SK-MEL-5 (cell line): ENCODE measurements at regions not wholly inside any gene's neighbourhood (a gene's known extent, or its start where the extent isn't known, plus 50 kb on each side); places are given as distances from the start of the nearest gene placed in this dataset.

ENCODE experiments used
- DNase-seq: peaks from one replicate; pipeline ENCODE4 v3.0.0-alpha.2; 2016; ENCODE audit warnings: low read depth, low spot score
- in situ Hi-C: cut with HindIII; loops from 2 replicates; pipeline ENCODE4 v1.10.0; 2016; ENCODE audit warnings: low sequenced_read_pairs, high pct_unique_total_duplicates, low pct_unique_long_range_greater_than_20kb

DNA sequence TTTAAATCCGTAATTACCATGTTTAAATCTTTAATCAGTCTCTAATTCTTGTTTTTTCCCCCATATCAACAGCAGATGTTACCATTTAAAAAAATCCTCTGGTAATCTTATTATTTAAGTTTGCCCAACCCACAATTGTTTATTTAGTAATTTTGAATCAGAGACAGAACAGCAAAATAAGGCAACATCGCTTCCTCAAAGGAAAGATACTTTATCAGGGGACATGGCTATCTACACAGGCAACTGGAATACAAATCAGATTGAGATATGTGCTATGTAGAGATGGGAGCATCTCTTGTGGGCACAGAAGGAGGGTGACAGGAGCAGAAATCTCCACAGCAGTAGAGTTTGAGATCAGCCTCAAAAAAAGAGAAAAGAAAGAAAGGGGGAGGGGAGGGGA lies 674.4 kb downstream of the SEMA5A start:
- in situ Hi-C loops = no loop called here

GRCh38 chr5:8875722-8876121 lies 670.2 kb downstream of the SEMA5A start:
- in situ Hi-C loops = no loop called here
- no peak for DNase-seq

More for the DNA sequence above, 674.4 kb downstream of the SEMA5A start:
- no peak for DNase-seq

DNA sequence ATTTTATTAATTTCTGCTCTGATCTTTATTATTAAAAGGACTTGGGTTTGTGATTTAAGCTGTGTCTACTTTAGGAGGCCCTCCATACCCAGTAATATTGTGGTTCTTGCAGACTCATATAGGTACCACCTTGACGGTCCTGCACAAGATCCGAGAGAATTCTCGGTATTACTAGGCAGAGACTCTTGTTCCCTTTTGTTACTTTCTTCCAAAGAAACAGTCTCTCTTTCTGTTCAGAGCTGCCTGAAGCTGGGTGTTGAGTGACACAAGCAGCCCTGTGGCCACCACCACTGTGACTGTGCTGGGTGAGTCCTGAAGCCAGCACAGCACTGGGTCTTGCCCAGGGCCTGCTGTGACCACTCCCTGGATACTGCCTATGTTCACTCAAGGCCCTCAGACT lies 666.6 kb downstream of the SEMA5A start:
- in situ Hi-C loops = no loop called here
- DNase-seq = no peak

DNA sequence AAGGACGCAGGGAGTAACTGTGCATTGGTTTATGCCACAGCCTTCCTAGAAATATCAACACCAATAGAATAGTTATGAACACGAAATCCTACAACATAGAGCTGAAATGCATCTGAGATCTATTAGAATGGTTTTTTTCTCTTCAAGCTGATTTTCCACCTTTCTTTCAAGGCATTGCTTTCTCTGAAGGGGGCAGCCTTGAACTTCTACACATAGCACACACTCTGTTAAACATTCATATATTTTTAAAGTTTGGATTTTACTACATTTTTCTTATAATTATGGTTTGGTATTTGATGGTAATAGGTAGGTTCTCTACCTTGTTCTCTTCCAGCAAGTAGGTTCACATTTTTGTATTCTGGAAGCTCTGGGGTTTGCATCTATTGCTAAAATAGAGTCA lies 661.8 kb downstream of the SEMA5A start:
- no peak for DNase-seq
- in situ Hi-C loops = no loop called here

DNA sequence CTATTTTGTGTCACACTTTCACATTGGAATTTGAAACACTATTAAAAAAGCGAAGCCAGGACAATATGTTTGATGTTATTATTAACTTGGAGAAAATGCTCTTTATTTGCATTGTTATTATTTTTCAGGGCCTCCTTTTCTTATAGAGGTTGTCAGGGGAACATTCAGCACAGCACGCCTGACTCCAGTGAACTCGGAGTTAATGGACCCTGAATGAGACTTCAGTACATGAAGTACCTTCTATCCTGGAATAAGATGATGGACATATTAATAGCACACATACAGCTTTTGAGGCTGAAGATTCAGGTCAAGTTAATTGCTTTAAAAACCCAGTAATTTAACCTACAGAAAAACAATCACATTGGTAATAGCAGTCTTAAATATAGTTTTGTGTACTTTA lies 652.9 kb downstream of the SEMA5A start:
- in situ Hi-C loops = no loop called here
- DNase-seq = no peak

DNA sequence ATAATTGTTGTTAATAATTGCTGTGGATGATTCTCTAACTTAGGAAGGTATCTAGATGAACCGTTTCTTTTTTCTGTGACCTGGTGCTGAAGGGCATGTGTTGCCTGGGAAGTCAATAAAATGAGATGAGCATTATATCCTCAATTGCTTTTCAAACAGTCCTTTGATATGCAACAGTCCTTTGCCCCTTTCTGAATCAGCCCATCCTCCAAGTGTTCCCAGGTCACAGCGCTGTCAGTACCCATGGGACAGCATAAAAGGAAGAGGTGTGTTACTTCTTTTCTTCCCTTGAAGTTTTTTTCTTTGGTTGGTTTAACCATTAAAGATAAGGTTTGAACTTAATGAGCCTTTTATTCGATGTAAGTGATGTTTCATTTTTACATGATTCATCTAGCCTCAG lies 651.8 kb downstream of the SEMA5A start:
- in situ Hi-C loops = no loop called here

GRCh38 chr5:8895062-8895461 lies 650.8 kb downstream of the SEMA5A start:
- in situ Hi-C loops = no loop called here
- DNase-seq = no peak

More for the DNA sequence above, 651.8 kb downstream of the SEMA5A start:
- no peak for DNase-seq

GRCh38 chr5:8895599-8895998 lies 650.3 kb downstream of the SEMA5A start:
- DNase-seq = no peak
- in situ Hi-C loops = no loop called here

GRCh38 chr5:8897316-8897715 lies 648.6 kb downstream of the SEMA5A start:
- in situ Hi-C loops = no loop called here
- DNase-seq = no peak

- in situ Hi-C loops = no loop called here
These were observed 640.9 kb downstream of the SEMA5A start for GRCh38 chr5:8905021-8905420.

DNA sequence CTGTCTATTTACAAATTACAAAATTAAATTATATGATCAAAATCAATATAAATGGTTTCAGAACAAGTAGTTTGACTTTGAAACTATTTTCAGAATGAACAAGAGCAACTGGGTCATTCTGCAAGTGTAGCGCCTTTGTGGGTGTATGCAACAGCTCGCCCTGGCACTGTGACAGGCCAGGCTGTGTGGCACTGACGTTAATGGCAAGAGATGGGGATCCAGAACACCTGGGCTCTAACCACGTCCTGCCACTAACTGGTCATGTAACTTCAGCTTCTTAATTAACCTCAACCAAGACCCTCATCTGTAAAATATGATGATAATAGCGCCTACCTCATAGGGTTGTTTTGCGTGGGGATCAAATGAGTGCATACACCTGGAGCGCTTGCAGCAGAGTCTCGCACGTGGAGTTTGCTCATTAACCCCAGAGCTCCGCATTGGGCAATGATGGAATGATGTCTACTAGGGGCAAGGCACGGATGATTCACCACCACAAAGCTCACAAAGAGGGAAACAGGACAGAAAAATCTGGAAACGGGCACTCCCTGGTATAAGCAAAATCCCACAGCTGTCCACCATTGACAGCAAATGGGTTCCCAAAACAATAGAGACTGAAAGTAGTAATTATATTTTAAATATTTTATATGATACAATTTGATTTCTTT lies 639.4 kb downstream of the SEMA5A start:
- DNase-seq = no peak
- in situ Hi-C loops = no loop called here

More at GRCh38 chr5:8905021-8905420, 640.9 kb downstream of the SEMA5A start:
- no peak for DNase-seq

DNA sequence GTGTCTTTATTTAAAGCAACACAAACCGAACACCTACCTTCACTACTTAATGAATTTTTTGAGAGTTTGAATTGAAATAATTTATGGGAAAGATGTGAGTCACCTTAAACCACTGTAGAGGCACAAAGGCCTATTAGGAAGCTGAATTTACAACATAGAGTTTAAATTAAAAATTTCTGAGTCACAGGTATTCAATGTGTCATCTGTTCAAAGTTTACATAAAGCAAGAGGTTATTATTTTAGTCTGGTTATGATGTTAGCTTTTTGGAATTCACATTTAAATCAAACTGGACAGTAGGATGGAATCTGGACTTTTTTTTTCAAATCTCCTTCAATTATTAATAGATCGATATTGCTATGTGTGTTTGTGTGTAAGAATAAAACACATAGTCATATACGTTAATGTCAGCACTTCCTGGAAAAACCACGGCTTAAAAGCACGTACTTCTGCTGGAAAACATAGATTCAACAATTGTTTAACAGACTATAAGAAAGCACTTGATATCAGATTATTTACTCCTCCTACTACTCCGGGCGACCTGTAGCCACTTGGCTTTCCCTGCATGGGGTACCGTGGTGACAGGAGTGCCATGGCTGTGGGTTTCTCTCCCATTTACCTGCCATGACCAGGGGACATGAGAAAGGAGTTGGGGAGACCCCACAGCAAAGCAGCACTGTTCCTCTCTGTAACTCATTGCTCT lies 638.6 kb downstream of the SEMA5A start:
- in situ Hi-C loops = no loop called here
- no peak for DNase-seq

- in situ Hi-C loops = no loop called here
- DNase-seq = peak; percentile 83
These were observed 637.7 kb downstream of the SEMA5A start for GRCh38 chr5:8908055-8908683.

DNA sequence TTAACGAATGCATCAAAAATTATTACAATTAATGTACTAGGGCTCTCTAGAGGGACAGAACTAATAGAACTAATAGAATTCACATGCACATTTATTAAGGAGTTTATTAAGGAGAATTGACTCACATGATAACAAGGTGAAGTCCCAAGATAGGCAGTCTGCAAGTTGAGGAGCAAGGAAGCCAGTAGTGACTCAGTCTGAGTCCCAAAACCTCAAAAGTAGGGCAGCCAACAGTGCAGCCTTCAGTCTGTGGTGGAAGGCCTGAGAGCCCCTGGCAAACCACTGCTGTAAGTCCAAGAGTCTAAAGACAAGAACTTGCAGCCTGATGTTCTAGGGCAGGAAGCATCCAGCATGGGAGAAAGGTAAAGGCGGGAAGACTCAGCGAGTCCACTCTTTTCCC lies 633.8 kb downstream of the SEMA5A start:
- in situ Hi-C loops = no loop called here
- DNase-seq = no peak

DNA sequence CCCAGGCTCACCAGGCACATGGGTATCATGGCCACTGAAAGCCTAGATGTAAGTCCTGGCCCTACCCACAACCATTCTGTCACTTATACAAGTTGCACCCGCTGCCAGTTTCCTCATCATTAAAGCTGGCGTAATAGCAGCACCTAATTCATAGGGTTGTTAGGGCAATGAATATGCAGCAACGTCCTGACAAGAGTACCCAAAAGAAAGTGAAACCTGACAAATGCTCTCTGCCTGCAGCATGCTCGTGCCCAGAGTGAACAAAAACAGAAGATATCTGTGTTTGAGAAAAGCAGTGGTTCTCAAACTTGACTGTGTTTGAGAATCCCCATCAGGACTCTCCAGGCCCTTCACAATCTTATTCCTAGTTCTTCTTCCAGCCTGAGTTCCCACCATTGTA lies 632.4 kb downstream of the SEMA5A start:
- no peak for DNase-seq
- in situ Hi-C loops = no loop called here

DNA sequence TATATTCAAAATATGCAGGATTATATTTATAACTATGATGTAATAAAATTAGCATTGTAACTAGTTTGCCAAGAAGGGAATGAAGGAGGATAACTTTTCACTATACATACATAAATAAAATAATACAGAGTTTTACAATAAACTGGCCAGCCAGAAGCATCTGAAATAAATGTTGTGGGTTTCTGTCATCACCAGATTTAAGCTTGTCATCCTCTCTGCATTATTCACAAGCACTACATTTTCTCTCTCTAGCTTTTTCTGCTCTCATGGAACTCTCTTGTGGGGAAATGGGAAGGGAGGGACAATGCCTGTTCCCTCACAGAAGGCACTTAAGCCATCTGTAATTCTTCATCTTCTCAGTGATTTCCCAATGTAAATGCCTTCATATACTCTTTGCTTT lies 626.8 kb downstream of the SEMA5A start:
- no peak for DNase-seq
- in situ Hi-C loops = no loop called here

DNA sequence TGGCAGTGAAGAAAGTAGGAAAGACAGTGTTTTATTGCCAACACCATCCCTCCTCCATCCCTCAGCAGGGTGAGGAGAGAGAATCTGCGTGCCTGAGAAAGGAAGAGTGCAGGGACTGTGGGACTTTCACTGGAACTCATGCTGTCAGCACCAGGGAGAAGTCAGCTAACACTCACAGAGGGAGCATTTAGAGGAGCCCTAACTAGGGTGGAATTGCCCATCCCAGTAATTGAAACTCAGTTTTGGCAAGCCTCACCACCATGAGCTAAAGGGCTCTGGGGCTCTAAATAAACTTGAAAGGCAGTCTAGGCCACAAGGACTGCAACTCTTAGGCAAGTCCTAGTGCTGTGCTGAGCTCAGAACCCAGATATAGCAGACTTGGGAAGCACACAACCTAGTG lies 622.3 kb downstream of the SEMA5A start:
- in situ Hi-C loops = no loop called here
- DNase-seq = no peak

DNA sequence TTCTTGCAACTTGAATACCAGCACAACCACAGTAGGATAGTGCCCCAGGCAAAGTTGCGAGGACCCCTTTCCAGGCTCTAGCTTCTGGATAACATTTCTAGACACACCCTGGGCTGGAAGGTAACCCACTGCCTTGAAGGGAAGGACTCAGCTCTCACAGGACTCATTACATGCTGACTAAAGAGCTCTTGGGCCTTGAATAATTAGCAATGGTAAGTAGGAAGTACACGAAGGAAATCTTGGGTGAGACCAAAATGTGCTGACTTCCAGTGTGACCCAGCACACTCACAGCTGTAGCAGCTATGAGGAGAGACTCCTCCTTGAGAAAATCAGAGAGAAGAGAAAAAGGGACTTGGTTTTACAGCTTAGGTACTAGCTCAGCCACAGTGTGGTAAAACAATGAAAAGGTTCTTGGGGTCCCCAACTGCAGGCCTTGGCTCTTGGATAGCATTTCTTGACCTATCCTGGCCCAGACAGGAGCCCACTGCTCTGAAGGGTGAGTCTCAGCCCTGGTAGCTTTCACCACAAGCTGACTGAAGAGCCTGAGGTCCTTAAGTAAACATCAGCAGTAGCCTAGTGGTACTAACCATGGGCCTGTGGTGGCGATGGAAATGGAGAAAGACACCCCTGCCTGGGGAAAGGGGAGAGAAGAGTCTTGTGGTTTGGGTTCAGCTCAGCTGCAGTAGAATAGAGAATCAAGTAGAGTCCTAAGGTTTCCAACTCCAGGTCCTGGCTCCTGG lies 621.7 kb downstream of the SEMA5A start:
- DNase-seq = no peak
- in situ Hi-C loops = no loop called here
